ENCODE measurements at regions not wholly inside any gene's neighbourhood (a gene's known extent, or its start where the extent isn't known, plus 50 kb on each side); places are given as distances from the start of the nearest gene placed in this dataset.
"Not testable (repeated sequence)": the region's sequence is repeated elsewhere in the genome, so short reads cannot be mapped to it uniquely, and the experiment has no call there.

DNA sequence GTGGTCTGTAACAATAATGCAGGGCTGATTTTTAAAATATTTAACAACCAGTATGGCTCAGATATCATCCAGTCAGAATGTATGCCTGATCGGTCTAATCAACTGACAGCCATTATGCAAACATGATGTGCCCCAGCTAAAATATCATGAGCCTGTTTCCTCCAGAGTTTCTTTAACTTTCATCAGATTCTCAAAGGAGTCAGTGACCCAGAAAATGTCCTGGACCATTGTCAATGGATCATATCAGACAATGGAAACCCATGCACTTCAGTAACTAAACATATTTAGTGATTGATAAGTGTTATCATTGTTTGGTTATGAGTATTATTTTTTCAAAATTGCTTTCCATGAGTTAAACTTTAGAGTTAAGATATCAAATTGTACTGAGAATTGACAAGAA is 173.5 kb downstream of the LMBRD1 start:
- DNase-seq (no peak), ATAC-seq (no peak)

DNA sequence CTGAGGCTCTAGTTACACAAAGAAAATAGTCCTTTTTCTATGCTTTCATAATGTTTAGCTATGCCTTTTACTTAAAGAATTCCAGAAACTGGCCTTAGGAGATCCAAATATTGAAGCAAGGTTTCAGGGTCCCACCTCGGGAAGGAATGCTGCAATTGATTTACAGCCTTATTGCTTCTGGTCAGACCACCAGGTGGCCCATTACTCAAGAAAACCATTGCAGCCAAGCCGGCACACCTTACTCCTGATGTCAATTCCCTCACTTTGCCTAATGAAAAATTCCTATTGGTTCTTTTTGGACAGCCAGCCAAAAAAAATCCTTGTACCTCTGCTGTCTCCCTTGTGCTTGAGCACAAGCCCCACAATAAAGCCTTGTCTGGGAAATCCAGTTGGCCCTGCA is 173.9 kb downstream of the LMBRD1 start:
- DNase-seq (no peak), ATAC-seq (no peak)

DNA sequence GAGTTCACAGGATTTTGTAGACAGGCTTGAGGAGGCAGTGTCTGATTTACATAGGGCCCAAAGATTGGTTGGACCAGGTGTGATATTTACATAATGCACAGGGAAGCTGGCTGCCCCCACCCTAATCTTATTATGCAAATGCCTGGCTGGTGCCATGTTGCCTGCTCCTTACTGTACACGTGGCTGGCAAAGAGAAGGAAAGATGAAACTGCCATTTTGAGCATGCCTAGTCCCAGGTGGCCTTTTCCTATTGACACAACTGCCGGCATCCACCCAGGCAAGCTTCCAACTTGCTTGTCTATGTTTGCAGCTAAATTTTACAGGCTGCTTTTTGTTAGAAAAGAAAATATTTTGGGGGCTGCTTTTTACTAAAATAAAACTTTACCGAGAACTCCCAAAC is 174.6 kb downstream of the LMBRD1 start:
- no peak for ATAC-seq
- no peak for DNase-seq

DNA sequence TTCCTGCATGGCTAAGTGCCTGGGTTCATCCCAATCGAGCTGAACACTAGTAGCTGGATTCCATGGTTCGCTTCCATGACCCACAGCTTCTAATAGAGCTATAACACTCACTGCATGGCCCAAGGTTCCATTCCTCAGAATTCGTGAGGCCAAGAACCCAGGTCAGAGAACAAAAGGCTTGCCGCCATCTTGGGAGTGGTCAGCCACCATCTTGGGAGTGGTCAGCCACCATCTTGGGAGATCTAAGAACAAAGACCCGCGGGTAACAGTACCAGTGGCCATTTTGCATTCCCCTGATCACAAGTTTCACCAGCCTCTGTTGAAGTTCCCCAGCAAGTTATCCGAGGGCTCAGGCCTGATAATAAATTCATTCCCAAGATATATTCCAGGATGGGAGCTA is 179.6 kb downstream of the LMBRD1 start:
- no peak for ATAC-seq
- no peak for DNase-seq

DNA sequence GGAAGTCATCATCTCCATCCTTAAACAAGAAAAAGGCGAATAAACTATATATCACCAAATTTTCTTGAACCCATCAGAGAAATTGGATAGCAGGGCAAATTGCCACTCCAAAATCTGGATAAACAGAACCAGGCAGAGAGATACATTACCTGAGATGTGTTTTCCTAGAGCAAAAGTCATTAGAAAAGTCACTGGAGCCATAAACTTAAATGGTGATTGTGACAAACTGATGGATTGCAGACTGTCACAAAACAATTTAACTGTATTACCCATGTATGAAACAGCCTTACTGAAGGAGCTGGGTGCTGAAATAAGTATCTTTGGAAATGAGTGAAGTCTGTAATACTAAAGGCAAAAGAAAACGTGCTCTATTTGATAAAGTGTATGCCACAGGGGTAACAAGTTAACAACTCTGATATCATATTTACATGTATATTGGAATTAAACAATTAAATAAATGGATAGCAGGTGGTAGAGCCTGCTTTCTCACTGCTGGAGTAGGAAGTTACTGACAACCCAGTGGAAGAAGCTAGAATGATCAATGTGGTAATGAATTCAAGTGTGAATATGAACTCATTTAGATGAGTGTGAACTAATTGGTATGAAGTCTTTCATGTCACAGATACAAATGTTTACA is 186.9 kb downstream of the LMBRD1 start:
- no peak for DNase-seq
- no peak for ATAC-seq

DNA sequence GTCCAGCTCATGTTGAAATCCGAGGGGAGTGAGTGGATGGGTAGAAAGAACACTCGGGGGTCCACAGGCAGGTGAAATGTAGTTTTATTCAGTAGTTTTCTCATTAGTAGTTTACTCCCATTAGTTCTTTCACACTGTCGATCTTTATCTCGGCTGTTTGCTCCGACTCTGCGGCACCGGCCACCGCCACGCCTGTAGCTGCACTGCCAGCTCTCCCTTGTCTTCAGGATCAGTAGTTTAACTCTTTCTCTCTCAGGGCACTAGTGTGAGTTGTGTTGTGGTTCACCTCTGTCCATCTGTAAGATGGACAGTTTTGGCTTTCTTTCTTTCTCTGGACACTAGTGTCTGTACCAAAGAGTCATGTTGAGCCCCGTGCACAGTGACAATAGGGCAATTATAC is 195.7 kb downstream of the LMBRD1 start:
- ATAC-seq (no peak), DNase-seq (no peak)

DNA sequence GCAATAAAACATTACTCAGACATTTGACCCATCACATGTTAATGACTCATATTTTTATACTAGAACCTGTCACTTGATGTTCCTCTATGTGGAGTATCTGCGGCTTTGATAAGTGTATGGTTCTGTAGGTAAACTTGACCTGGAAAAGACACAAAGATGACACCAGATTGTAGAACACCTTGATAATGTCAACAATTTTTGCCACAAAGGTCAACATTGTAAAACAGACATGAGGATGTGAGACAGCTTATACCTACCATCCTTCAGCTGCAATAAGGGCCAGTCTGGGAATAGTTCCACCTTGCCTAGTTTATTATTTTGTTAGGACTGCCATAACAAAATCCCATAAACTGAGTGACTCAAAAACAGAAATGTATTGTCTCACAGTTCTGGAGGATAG is 202.4 kb downstream of the LMBRD1 start:
- no peak for DNase-seq
- ATAC-seq: no peak

DNA sequence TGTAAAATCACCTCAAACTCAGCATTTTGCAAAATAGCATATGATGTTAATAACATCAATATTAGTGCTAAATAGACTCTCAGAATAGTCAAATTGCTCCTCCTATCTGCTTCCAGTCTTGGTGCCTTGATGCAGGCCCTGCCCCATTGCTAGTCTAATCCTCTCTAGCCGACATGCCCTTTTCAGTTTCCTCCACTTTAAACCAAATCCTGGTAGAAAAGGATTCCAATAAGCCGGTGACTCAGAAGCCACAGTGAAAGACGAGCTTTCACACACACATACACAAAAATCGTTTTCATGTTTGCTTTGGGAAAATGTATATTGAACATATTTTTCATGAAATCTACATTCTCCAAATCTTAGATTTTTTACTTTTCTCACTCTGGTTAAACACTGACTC is 203.1 kb downstream of the LMBRD1 start:
- DNase-seq (no peak), ATAC-seq (no peak)

DNA sequence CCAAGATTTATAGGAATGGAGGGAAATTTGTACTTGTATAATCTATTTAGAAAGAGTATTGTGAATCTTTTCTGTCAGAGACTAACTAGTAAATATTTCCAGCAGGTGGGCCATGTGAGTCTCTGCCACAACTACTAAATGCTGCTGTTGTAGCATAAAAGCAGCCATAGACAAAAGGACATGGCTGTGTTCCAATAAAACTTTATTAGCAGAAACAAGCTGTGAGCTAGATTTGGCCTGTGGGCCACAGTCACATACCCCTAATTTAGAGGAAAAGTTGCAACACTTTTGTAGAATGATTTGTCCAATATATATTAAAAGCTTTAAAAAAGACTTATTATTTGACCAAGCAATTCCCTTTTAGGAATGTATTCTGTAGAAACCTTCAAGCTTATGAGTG is 207.2 kb downstream of the LMBRD1 start:
- no peak for DNase-seq
- ATAC-seq: no peak

DNA sequence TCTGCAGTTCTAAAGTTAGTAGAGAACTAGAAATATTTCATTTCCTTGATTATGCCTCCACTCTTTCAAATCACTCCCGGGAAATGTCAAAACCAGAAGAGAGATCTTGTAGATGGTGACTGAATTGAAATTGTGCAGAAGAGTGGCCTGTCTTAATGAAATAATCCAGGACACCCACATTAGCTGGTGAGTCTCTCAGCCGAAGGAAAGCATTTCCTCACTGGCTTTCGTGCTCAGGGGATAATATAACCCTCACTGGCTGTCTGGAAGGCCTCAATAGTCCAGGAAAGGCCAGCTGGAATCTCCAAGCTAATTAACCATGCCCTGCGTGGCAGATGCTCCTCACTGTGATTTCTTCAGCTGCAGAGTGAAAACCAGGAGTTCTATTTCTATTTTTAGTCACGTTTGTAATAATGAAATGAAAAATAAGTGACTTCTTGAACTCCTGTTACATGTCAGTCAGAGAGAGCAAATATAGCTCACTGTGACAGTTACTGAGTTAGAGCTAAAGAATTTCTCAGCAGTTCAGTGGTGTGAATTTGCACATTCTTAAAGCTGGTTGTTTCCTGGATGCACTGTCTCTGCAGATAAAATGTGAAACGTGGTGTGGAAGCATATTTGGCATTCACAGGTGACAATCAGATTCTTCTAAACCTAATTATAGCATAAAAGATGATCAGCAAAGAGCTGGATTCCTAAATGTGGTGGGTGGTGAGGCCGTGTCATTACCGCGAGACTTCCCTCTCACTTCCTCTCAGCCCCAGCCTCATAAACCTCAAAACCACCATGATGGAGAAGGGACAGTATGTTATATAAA is 211.7 kb downstream of the LMBRD1 start:
- ATAC-seq (no peak), DNase-seq (peak; percentile 5)

DNA sequence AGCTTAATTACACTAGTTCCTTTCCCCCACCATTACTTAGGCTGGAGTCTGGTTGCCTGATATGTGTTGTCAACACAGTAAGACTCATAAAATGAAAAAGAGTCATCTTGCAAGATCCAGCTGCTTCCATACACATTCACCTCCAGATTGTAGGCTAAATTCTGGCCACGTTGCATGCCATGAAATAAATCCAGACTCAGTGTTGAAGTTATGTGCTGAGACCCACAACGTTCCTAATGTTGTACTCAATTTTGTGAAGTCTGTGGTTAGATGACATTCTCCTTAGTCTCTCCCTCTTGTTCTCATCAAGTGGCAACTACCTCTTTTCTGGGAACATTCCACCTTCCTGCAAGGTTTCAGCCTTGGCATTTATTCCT is 212.3 kb downstream of the LMBRD1 start:
- no peak for DNase-seq

DNA sequence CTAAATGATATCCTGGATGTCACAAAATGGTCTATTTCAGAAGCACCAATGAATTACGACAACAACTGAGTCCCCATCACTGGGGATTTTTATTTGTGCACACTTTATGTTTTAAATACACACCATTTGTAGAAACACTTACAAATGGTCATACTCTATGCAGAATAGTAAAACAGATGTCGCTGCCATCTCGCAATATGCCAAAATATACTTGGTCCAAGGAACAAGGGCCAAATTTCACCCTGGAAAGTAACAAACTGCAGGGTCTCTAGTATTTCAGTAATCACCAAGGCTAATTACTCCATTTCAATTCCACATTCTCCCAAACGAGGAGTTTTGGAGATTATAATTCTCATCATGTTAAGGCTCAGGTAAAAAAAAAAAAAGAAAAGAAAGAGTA is 215.2 kb downstream of the LMBRD1 start:
- no peak for ATAC-seq

More for the DNA sequence above, 212.3 kb downstream of the LMBRD1 start:
- ATAC-seq: no peak

DNA sequence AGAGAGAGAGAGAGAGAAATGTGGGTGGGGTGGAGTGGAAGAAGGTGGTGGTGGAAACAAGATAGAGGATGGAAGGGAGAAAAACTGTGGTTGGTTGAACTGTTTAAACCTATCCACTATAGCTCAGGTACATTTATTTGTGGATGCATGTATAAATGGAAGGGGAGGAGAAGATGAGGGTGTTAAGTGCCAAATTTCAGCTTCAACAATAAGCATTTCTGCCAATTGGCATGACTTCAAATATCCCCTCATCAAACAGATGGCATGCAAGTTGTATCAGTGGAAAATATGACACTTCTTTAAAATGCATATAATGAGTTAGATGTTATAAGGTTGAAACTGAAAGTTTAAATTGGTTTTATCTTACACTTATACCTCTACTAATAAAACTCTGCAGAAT is 216.1 kb downstream of the LMBRD1 start:
- DNase-seq: no peak
- ATAC-seq: no peak

More for the DNA sequence above, 215.2 kb downstream of the LMBRD1 start:
- no peak for DNase-seq

DNA sequence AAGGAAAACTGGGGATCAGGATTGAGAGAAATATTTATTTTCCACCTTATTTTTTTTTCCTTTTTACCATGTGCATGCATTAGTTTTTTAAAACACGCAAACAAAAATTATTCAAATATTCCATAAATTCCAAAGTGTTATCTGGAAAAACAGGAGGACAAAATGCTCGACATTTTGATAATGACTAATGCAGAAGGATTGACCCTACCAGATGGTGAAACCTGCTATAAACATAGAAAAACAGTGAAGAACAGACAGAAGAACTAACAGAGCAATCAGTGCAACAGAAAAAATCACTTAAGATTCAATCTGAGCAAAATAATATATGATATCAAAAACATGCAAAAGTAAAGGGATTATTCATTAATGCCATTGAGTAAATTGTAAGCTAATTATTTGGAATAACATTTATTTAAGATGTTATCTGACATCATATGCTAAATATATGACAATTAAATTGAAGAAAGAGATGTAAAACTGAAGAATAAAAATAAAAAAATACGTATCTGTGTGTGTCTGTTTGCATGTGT is 218.4 kb downstream of the LMBRD1 start:
- DNase-seq: no peak
- ATAC-seq: no peak

DNA sequence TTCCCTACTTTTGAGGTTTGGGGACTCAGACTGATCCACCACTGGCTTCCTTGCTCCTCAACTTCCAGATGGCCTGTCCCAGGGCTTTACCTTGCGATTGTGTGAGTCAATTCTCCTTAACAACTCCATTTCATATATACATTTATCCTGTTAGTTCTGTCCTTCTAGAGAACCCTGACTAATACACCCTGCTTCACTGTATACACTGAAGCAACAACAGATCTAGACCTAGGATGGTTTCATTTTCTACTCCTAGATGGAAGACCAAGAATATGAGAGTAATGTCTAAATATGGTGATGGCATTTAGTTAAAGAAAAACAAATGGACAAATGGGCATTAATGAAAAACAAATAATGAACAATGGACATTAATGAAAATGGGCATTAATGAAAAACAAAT is 225.6 kb downstream of the LMBRD1 start:
- DNase-seq (no peak), ATAC-seq (no peak)

DNA sequence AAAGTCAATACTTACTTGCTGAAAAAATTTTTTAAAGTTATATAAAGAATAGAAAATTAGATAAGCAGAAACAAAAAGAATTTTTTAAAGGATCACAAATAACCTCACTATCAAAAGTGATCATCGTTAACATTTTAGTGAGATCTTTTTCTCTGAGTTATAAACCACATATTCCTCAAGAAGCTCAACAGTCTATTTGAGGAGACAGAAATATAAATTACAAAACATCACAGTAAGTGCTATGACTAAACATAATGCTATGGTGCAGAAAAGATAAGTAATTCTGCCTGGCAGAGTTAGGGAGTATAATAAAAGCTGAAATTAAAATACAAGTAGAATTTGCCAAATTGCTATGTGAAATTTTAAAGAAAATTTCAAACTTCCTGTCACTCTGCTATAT is 226.7 kb downstream of the LMBRD1 start:
- ATAC-seq: no peak
- no peak for DNase-seq

DNA sequence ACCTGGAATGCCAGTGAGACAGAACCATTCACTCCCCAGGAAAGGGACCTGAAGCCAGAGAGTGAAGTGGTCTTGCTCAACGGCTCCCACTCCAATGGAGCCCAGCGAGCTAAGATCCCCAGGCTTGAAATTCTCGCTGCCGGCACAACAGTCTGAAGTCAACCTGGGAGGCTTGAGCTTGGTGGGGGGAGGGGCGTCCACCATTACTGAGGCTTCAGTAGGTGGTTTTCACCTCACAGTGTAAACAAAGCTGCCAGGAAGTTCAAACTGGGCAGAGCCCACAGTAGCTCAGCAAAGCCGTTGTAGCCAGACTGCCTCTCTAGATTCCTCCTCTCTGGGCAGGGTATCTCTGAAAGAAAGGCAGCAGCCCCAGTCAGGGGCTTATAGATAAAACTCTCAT is 236.2 kb downstream of the LMBRD1 start:
- not testable (repeated sequence) for ATAC-seq

DNA sequence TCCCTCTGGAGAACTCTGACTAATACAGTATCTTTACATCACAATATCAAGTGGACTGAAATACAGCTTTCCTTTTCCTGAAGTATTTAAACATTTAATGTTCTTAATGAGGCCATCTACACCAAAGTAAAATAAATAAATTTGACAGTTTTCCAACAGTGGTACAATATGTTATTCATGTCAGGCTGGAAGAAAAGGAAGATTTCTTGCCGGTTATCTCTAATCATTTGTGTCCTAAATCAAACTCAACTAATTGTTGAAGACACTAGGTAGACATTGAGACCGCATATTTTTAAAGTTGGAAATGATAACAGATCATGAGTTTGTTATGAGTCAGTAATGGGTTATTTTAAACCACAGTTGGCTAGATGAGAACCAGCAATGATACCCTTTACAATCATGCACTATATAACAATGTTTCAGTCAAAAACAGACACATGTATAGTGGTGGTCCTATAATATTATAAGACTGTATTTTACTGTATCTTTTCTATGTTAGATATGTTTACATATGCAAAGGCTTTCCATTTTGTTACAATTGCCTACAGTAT is 241.6 kb downstream of the LMBRD1 start:
- ATAC-seq: no peak
- no peak for DNase-seq

More for the DNA sequence above, 236.2 kb downstream of the LMBRD1 start:
- not testable (repeated sequence) for DNase-seq

DNA sequence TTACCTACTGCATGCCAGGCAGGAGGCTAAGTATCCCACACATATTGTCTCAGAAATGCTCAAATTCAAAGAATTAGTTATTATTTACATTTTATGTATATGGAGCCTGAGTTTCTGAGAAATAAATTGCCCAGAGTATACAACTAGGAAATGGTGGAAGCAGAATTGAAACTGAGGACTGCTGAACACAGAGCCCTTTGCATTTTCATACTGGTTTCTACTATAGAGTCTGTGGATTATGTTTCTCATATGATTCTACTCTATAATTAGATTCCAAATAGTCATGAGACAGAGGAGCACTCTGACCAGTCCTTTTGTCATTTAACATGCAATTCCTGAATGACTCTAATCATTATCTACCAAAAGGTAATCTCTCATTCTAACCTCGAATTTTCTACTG is 254.3 kb downstream of the LMBRD1 start:
- ATAC-seq (no peak), DNase-seq (no peak)

DNA sequence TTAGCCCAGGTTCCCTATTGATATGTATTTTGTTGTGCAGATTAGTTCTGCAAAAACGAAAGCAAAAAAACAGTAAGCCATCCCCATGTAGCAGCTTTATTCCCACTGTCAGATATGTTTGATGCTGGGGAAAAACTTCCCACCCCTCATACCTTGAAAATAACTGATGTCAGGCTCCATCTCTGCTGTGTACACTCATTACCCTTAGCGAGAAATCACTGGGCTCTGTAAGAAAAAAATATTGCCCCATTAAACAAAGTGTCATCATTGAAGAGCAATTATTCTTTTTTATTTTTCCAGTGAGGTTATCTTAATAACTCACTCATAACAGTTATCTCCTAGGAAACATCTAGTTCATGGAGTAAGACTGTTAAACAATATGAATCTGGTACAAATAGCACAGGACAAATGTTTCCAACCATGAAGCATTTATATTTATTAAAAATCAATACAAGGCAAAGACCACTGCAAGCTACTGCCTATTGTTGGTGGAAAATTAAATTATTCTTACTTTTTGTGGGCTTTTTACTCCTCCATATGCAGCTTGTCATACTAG is 268.8 kb downstream of the LMBRD1 start:
- ATAC-seq: no peak
- DNase-seq: no peak

DNA sequence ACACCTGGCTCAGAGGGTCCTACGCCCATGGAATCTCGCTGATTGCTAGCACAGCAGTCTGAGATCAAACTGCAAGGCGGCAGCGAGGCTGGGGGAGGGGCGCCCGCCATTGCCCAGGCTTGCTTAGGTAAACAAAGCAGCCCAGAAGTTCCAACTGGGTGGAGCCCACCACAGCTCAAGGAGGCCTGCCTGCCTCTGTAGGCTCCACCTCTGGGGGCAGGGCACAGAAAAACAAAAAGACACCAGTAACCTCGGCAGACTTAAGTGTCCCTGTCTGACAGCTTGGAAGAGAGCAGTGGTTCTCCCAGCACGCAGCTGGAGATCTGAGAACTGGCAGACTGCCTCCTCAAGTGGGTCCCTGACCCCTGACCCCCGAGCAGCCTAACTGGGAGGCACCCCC is 281.3 kb downstream of the LMBRD1 start:
- not testable (repeated sequence) for DNase-seq, ATAC-seq

DNA sequence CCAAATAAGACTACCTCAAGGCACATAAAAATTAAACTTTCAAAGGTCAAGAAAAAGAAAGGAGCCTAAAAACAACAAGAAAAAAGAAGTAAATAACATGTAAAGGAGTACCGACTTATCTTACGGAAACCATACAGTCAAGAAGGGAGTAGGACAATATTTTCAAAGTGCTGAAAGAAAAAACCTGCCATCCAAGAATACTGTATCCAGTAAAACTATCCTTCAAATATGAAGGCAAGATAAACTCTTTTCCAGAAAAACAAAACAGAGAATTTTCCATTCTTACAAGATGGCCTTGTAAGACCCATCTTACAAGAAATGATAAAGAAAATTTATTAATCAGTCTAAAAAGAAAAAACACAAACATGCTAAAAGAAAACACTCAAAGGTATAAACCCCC is 302.2 kb downstream of the LMBRD1 start:
- DNase-seq (no peak), ATAC-seq (no peak)

DNA sequence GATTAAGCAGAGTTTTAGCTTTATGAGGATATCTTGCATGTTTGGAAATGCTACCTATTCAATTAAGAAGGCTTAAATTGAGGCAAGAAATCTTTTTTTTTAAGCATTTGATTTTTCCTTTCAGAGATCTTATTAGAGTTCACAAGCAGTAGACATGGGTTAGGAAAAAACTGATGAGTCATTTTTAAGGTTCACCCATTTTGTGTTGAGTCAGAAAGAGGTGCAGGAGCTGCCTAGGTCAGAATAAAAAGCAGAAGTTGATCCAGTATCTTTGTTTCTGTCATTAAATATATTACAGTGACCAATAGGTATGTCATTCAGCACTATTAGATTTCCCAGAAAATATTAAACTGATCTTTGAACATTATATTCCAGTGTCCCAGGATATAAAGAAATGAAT is 306.8 kb downstream of the LMBRD1 start:
- DNase-seq: no peak
- ATAC-seq: no peak
